ENCODE measurements at regions not wholly inside any gene's neighbourhood (a gene's known extent, or its start where the extent isn't known, plus 50 kb on each side); places are given as distances from the start of the nearest gene placed in this dataset.

DNA sequence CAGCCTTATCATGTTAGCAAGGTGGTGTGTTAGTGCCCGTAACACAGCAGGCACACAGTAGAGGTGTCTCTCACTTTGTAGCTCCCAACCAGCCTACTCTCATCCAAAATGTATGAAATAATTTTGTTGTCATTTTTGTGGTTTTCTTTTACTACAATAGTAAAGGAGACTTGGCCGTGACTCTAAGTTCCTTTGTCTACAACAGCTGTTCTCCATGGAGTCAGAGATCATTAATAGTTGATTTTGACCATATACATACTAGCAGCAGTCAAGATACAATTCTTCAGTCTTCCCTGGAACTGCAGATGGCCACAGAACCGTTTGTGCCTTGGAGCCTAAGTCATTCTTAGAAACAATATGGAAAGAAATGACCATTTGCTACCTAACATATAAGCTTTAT is 567.1 kb downstream of the TLR4 start:
- ChIA-PET CTCF (no interaction called here), RAD21 (ENCODE audit: unreplicated experiment) (no interaction called here), SMC1A (ENCODE audit: uncharacterized antibody, unreplicated experiment) (no interaction called here), POLR2A (no interaction called here)
- H3K9me3 ChIP-seq (replicated peaks; ENCODE audit: control insufficient read depth, insufficient read depth, low read length): no peaks in the 10 kb centered on the region
- H3K27ac ChIP-seq (ENCODE audit: control insufficient read depth, insufficient read depth): no peak overlapping the region
- H2AFZ ChIP-seq (ENCODE audit: control insufficient read depth, low read depth, low read length): no peak overlapping the region
- no peaks in the 10 kb centered on the region for H3K27me3 ChIP-seq (replicated peaks in 1 of 2; ENCODE audit: control insufficient read depth in 2 of 2, insufficient read depth in 2 of 2, low read length in 1 of 2)
- ATAC-seq: no peak
- DNase-seq (ENCODE audit: low read depth, low spot score): no peak
- no TSS peak for BruUV-seq (replicated peaks)
- H3K4me3 ChIP-seq: no peak overlapping the region
- H3K4me2 ChIP-seq (ENCODE audit: control insufficient read depth, insufficient read depth): no peak overlapping the region
- intact Hi-C loops (cut with micrococcal nuclease; ENCODE audit: unreplicated experiment) (no loop called here), in situ Hi-C loops (cut with MboI) (no loop called here)
- H3K79me2 ChIP-seq (ENCODE audit: control insufficient read depth, insufficient read depth, low read length): no peaks in the 10 kb centered on the region
- no peak overlapping the region for H3K9ac ChIP-seq (ENCODE audit: control insufficient read depth, insufficient read depth, low read length)
- H3K36me3 ChIP-seq (ENCODE audit: control insufficient read depth in 2 of 2, insufficient read depth in 2 of 2, low read length in 1 of 2): no peaks in the 10 kb centered on the region
- no peak for FAIRE-seq
- no peak for TF ChIP-seq SMAD1 (IDR thresholded peaks at IDR 0.05; ENCODE audit: low read depth, partially characterized antibody)
- TF ChIP-seq SMC3 (IDR thresholded peaks at IDR 0.05; ENCODE audit: borderline replicate concordance, low read length): no peak
- TF ChIP-seq KDM1A (IDR thresholded peaks at IDR 0.05; ENCODE audit: borderline replicate concordance): no peak
- no peak for TF ChIP-seq IRF5 (IDR thresholded peaks at IDR 0.05; ENCODE audit: borderline replicate concordance)
- no peak for TF ChIP-seq STAT1 (conservative IDR thresholded peaks at IDR 0.05)
- no peak for TF ChIP-seq POLR2A (IDR thresholded peaks at IDR 0.05; ENCODE audit: low read depth, low read length)
- TF ChIP-seq YBX1 (IDR thresholded peaks at IDR 0.05): no peak
- no peak for TF ChIP-seq ZNF207 (IDR thresholded peaks at IDR 0.05; ENCODE audit: borderline replicate concordance)
- no peak for TF ChIP-seq FOS (IDR thresholded peaks at IDR 0.05; ENCODE audit: borderline replicate concordance, extremely low read depth, insufficient read length)
- no peak for TF ChIP-seq PML (IDR thresholded peaks at IDR 0.05; ENCODE audit: low read length)
- TF ChIP-seq NR2C1 (IDR thresholded peaks at IDR 0.05): no peak
- no peak for TF ChIP-seq WRNIP1 (IDR thresholded peaks at IDR 0.05; ENCODE audit: borderline replicate concordance, low read depth, low read length)
- H4K20me1 ChIP-seq (ENCODE audit: control insufficient read depth, insufficient read depth): no peaks in the 10 kb centered on the region
- 0% methylated on average over 3 of the region's 3 CpGs for WGBS (ENCODE audit: insufficient coverage, insufficient replicate concordance, low lambda C conversion rate, missing lambda C conversion rate)
- H3K4me1 ChIP-seq (ENCODE audit: control insufficient read depth, insufficient read depth, low read length): no peaks in the 10 kb centered on the region

All from GM12878 (cell line).